ENCODE measurements at regions not wholly inside any gene's neighbourhood (a gene's known extent, or its start where the extent isn't known, plus 50 kb on each side); places are given as distances from the start of the nearest gene placed in this dataset.

DNA sequence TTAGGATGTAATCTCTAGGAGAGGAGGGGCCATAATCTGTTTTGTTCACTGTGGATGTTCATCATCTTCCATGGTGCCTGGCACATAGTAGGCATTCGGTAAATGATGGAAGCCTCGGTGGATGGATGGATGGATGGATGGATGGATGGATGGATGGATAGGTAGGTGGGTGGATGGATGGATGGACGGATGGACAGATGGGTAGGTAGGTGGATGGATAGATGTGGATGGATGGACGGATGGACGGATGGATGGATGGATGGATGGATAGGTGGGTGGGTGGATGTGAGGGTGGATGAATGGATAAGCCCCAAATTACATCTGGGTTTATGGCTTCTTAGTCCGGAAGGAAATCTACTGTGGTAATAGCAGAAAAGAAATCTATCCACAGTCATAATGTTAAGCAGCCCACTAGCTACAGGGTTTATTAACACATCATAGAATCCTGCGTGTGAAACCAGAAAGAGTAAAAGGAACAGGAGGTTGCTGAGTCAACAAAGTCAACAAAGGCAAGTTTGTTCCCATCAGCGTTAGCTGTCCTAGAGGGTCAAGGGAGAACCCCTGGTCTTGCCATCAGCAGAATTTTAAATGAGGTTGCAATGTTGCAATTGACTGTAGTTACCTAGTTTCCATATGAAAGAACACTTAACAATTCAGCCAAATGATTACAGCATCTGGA, 82.8 kb downstream of the C11orf91 start:
- intact Hi-C loops (cut with micrococcal nuclease), result no loop called here
- no peak for DNase-seq (ENCODE audit: low read depth, low spot score)
- no peak overlapping the region for H3K27ac ChIP-seq (ENCODE audit: insufficient read depth, low read depth, low read length)
- no peaks in the 10 kb centered on the region for H3K27me3 ChIP-seq (ENCODE audit: control insufficient read depth in 2 of 2, insufficient read depth in 2 of 2, low read length in 2 of 2)
- H3K9me1 ChIP-seq (replicated peaks; ENCODE audit: control insufficient read depth, extremely low read depth, insufficient read depth, low read length), result no peaks in the 10 kb centered on the region
- H3K79me2 ChIP-seq (ENCODE audit: control insufficient read depth, insufficient read depth, low read length), result no peaks in the 10 kb centered on the region
- ChIA-PET POLR2A (interaction anchor here (0.6 kb wide), 1 partner anchor 14 kb away, joined by 3 read pairs; no protein-coding TSS in a partner anchor), CTCF (no interaction called here)
- no peak for FAIRE-seq
- no peaks in the 10 kb centered on the region for H3K9me3 ChIP-seq (replicated peaks; ENCODE audit: control insufficient read depth, insufficient read depth, low read length)
- no peaks in the 10 kb centered on the region for H3K36me3 ChIP-seq (ENCODE audit: control insufficient read depth in 2 of 2, extremely low read depth in 1 of 2, insufficient read depth in 2 of 2, low read length in 2 of 2)
- H2AFZ ChIP-seq (ENCODE audit: low read depth, low read length), result no peak overlapping the region
- TF ChIP-seq POLR2AphosphoS5 (IDR thresholded peaks at IDR 0.05; ENCODE audit: insufficient read depth, low read depth, low read length), result no peak
- no peak overlapping the region for H3K9ac ChIP-seq (replicated peaks; ENCODE audit: extremely low read depth, insufficient read depth, low read length)
- no peaks in the 10 kb centered on the region for H3K4me1 ChIP-seq (ENCODE audit: control insufficient read depth, extremely low read depth, insufficient read depth, low read length)
- no TSS peak for BruUV-seq (replicated peaks)
- H3K4me2 ChIP-seq (ENCODE audit: insufficient read depth, low read length), result no peak overlapping the region
- dilution Hi-C loops (cut with MboI; ENCODE audit: extremely low pct_ligation_motif_present, low sequenced_read_pairs), result no loop called here
- no peaks in the 10 kb centered on the region for H4K20me1 ChIP-seq (replicated peaks; ENCODE audit: control insufficient read depth, extremely low read depth, insufficient read depth, low read length)
- no peak overlapping the region for H3K4me3 ChIP-seq (replicated peaks in 1 of 3; ENCODE audit: insufficient read depth in 1 of 3, low read depth in 1 of 3, low read length in 3 of 3)

DNA sequence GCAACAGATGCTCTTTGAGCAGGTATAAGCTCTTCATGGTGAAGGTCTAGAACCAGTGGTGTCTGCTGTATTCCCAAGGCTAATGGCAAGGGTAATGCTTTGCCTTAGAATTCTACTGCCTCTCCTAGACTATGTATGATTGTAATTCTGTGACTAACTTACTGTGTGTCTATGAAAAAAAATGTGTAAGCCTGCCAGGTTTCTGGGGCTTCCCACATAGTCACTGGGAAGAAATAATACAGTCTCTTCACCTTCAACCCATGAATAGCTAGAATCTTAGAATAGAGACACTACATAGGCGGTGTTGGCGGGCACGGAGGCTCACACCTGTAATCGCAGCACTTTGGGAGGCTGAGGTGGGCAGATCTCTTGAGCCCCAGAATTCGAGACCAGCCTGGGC, 84.1 kb downstream of the C11orf91 start:
- H3K36me3 ChIP-seq (ENCODE audit: control insufficient read depth in 2 of 2, extremely low read depth in 1 of 2, insufficient read depth in 2 of 2, low read length in 2 of 2), result no peaks in the 10 kb centered on the region
- TF ChIP-seq JUN (IDR thresholded peaks at IDR 0.05; ENCODE audit: borderline replicate concordance, insufficient read depth, insufficient read length, low read depth) (no peak), MYC (IDR thresholded peaks at IDR 0.05; ENCODE audit: low read depth, low read length) (no peak), POLR2A (IDR thresholded peaks at IDR 0.05; ENCODE audit: low read depth, low read length) (no peak), GATA2 (IDR thresholded peaks at IDR 0.05; ENCODE audit: insufficient read depth, insufficient read length, low read depth, low read length) (no peak), FOS (IDR thresholded peaks at IDR 0.05; ENCODE audit: borderline replicate concordance, insufficient read depth, low read length) (no peak), POLR2AphosphoS5 (IDR thresholded peaks at IDR 0.05; ENCODE audit: insufficient read depth, low read depth, low read length) (no peak), EZH2 (IDR thresholded peaks at IDR 0.05; ENCODE audit: borderline replicate concordance, low read depth, low read length, severe bottlenecking) (no peak)
- TF ChIP-seq, protein P1, sequence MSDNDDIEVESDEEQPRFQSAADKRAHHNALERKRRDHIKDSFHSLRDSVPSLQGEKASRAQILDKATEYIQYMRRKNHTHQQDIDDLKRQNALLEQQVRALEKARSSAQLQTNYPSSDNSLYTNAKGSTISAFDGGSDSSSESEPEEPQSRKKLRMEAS (IDR thresholded peaks at IDR 0.05; ENCODE audit: insufficient read depth, insufficient read length), result no peak
- TF ChIP-seq, protein P2, sequence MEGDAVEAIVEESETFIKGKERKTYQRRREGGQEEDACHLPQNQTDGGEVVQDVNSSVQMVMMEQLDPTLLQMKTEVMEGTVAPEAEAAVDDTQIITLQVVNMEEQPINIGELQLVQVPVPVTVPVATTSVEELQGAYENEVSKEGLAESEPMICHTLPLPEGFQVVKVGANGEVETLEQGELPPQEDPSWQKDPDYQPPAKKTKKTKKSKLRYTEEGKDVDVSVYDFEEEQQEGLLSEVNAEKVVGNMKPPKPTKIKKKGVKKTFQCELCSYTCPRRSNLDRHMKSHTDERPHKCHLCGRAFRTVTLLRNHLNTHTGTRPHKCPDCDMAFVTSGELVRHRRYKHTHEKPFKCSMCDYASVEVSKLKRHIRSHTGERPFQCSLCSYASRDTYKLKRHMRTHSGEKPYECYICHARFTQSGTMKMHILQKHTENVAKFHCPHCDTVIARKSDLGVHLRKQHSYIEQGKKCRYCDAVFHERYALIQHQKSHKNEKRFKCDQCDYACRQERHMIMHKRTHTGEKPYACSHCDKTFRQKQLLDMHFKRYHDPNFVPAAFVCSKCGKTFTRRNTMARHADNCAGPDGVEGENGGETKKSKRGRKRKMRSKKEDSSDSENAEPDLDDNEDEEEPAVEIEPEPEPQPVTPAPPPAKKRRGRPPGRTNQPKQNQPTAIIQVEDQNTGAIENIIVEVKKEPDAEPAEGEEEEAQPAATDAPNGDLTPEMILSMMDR (IDR thresholded peaks at IDR 0.05; ENCODE audit: extremely low read depth in 1 of 2, insufficient read depth in 1 of 2, low read depth in 1 of 2, low read length in 2 of 2), result no peak
- no peak overlapping the region for H3K4me3 ChIP-seq (replicated peaks in 1 of 3; ENCODE audit: insufficient read depth in 1 of 3, low read depth in 1 of 3, low read length in 3 of 3)
- POLR2A ChIA-PET, result no interaction called here
- no peaks in the 10 kb centered on the region for H3K9me3 ChIP-seq (replicated peaks; ENCODE audit: control insufficient read depth, insufficient read depth, low read length)
- DNase-seq (ENCODE audit: low read depth, low spot score), result no peak
- no peaks in the 10 kb centered on the region for H4K20me1 ChIP-seq (replicated peaks; ENCODE audit: control insufficient read depth, extremely low read depth, insufficient read depth, low read length)
- CTCF ChIA-PET, result no interaction called here
- H3K9me1 ChIP-seq (replicated peaks; ENCODE audit: control insufficient read depth, extremely low read depth, insufficient read depth, low read length), result no peaks in the 10 kb centered on the region
- dilution Hi-C loops (cut with MboI; ENCODE audit: extremely low pct_ligation_motif_present, low sequenced_read_pairs) (no loop called here), intact Hi-C loops (cut with micrococcal nuclease) (no loop called here)
- H3K27ac ChIP-seq (ENCODE audit: insufficient read depth, low read depth, low read length), result no peak overlapping the region
- no peaks in the 10 kb centered on the region for H3K4me1 ChIP-seq (ENCODE audit: control insufficient read depth, extremely low read depth, insufficient read depth, low read length)
- H2AFZ ChIP-seq (ENCODE audit: low read depth, low read length), result no peak overlapping the region
- BruUV-seq (replicated peaks), result no TSS peak
- no peaks in the 10 kb centered on the region for H3K27me3 ChIP-seq (ENCODE audit: control insufficient read depth in 2 of 2, insufficient read depth in 2 of 2, low read length in 2 of 2)
- H3K79me2 ChIP-seq (ENCODE audit: control insufficient read depth, insufficient read depth, low read length), result no peaks in the 10 kb centered on the region
- H3K9ac ChIP-seq (replicated peaks; ENCODE audit: extremely low read depth, insufficient read depth, low read length), result no peak overlapping the region
- no peak overlapping the region for H3K4me2 ChIP-seq (ENCODE audit: insufficient read depth, low read length)
- FAIRE-seq, result no peak
